Stimulated activated CD8-positive, alpha-beta memory T cell treated with anti-CD3 and anti-CD28 coated beads, Interleukin-4, amount 100 ng/mL, for 1 hour (primary cell): ENCODE measurements at regions not wholly inside any gene's neighbourhood (a gene's known extent, or its start where the extent isn't known, plus 50 kb on each side); places are given as distances from the start of the nearest gene placed in this dataset.

Source experiments
- DNase-seq, 2 donors: peaks; one replicate each; pipeline ENCODE4 v3.0.0-alpha.2; 2020; ENCODE audit warnings: low read depth in 2 of 2, low spot score in 1 of 2

- no peak for DNase-seq
These were observed 282.5 kb upstream of the KLF6 start for GRCh38 chr10:4067531-4067930.

- DNase-seq, result no peak
These were observed 281.8 kb upstream of the KLF6 start for GRCh38 chr10:4066581-4067390.

GRCh38 chr10:4064489-4064888 is 279.5 kb upstream of the KLF6 start:
- no peak for DNase-seq

- no peak for DNase-seq
These were observed 278.7 kb upstream of the KLF6 start for GRCh38 chr10:4063717-4064116.

GRCh38 chr10:4062751-4063150 is 277.7 kb upstream of the KLF6 start:
- DNase-seq, result no peak

GRCh38 chr10:4062072-4062471 is 277.1 kb upstream of the KLF6 start:
- no peak for DNase-seq

GRCh38 chr10:4061441-4061951 is 276.5 kb upstream of the KLF6 start:
- no peak for DNase-seq

GRCh38 chr10:4059471-4060138 is 274.6 kb upstream of the KLF6 start:
- no peak for DNase-seq

- no peak for DNase-seq
These were observed 273.6 kb upstream of the KLF6 start for GRCh38 chr10:4058514-4059029.

- no peak for DNase-seq
These were observed 272.9 kb upstream of the KLF6 start for GRCh38 chr10:4057725-4058513.

GRCh38 chr10:4057021-4057420 is 272.0 kb upstream of the KLF6 start:
- DNase-seq, result no peak

GRCh38 chr10:4054656-4055435 is 269.8 kb upstream of the KLF6 start:
- DNase-seq, result no peak

- no peak for DNase-seq
These were observed 268.9 kb upstream of the KLF6 start for GRCh38 chr10:4053940-4054339.

- DNase-seq, result no peak
These were observed 266.7 kb upstream of the KLF6 start for GRCh38 chr10:4051641-4052151.

- no peak for DNase-seq
These were observed 266.1 kb upstream of the KLF6 start for GRCh38 chr10:4051011-4051640.

- no peak for DNase-seq
These were observed 265.1 kb upstream of the KLF6 start for GRCh38 chr10:4050061-4050460.

- no peak for DNase-seq
These were observed 264.3 kb upstream of the KLF6 start for GRCh38 chr10:4049348-4049747.

GRCh38 chr10:4048236-4048864 is 263.3 kb upstream of the KLF6 start:
- no peak for DNase-seq

- DNase-seq, result no peak
These were observed 261.8 kb upstream of the KLF6 start for GRCh38 chr10:4046712-4047354.
